ENCODE measurements at regions not wholly inside any gene's neighbourhood (a gene's known extent, or its start where the extent isn't known, plus 50 kb on each side); places are given as distances from the start of the nearest gene placed in this dataset.

DNA sequence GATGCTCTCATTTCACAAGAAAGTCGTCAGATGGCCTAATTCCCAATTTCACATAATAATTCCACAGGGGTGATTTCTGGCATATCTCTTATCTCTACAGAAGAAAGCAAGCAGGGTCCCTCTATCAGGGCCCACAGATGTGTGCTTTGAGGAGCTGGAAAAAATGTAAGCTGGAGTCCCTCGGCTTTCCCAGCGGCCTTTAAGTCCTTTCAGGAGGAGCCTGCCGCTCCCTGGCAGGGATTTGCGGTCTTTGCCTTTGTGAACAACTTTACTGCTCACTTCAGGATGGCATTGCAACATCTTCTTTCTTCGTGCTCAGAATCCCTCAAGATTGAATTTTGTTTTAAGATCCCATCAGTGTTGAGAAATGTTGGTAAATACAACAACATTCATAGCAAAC is 83.0 kb downstream of the FZD10 start:
- Histone ChIP-seq H3K27ac (no peak overlapping the region), H3K36me3 (no peaks in the 10 kb centered on the region), H3K9me3 (no peaks in the 10 kb centered on the region), H3K27me3 (no peaks in the 10 kb centered on the region), H3K4me3 (no peak overlapping the region), H3K4me1 (no peaks in the 10 kb centered on the region)
- no peak for DNase-seq
- TF ChIP-seq POLR2A (IDR thresholded peaks at IDR 0.05) = no peak
- intact Hi-C loops (cut with DNase I) = no loop called here
- 67% methylated on average over 6 of the region's 6 CpGs for WGBS (ENCODE audit: insufficient coverage, low coverage, low lambda C conversion rate, missing lambda C conversion rate)
- no peak for ATAC-seq

DNA sequence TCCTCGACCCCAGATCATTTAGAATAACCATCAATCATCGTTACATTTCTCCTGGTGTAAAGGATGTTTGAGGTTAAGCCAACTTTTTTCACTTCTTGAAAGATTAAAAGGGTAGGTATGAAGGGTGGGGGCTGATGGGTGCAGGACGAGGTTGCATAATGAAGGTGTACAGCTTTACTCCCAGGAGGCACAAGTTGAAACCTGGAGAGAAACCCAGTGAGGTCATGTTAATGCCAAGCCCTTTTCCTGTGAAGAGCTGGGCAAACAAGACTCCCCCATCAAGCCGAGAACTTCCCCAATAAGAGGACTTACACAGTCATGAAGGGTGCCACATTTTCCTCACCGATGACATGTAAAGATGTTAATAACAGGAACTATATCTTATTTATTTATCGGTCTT is 84.3 kb downstream of the FZD10 start:
- no peaks in the 10 kb centered on the region for H3K27me3 ChIP-seq
- no peaks in the 10 kb centered on the region for H3K4me1 ChIP-seq
- ATAC-seq = no peak
- 49% methylated on average over 5 of the region's 6 CpGs for WGBS (ENCODE audit: insufficient coverage, low coverage, low lambda C conversion rate, missing lambda C conversion rate)
- H3K27ac ChIP-seq = no peak overlapping the region
- H3K4me3 ChIP-seq = no peak overlapping the region
- no peaks in the 10 kb centered on the region for H3K9me3 ChIP-seq
- intact Hi-C loops (cut with DNase I) = no loop called here
- TF ChIP-seq, protein P1, sequence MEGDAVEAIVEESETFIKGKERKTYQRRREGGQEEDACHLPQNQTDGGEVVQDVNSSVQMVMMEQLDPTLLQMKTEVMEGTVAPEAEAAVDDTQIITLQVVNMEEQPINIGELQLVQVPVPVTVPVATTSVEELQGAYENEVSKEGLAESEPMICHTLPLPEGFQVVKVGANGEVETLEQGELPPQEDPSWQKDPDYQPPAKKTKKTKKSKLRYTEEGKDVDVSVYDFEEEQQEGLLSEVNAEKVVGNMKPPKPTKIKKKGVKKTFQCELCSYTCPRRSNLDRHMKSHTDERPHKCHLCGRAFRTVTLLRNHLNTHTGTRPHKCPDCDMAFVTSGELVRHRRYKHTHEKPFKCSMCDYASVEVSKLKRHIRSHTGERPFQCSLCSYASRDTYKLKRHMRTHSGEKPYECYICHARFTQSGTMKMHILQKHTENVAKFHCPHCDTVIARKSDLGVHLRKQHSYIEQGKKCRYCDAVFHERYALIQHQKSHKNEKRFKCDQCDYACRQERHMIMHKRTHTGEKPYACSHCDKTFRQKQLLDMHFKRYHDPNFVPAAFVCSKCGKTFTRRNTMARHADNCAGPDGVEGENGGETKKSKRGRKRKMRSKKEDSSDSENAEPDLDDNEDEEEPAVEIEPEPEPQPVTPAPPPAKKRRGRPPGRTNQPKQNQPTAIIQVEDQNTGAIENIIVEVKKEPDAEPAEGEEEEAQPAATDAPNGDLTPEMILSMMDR (IDR thresholded peaks at IDR 0.05) = no peak
- no peak for TF ChIP-seq POLR2A (IDR thresholded peaks at IDR 0.05)
- no peaks in the 10 kb centered on the region for H3K36me3 ChIP-seq
- no peak for DNase-seq

DNA sequence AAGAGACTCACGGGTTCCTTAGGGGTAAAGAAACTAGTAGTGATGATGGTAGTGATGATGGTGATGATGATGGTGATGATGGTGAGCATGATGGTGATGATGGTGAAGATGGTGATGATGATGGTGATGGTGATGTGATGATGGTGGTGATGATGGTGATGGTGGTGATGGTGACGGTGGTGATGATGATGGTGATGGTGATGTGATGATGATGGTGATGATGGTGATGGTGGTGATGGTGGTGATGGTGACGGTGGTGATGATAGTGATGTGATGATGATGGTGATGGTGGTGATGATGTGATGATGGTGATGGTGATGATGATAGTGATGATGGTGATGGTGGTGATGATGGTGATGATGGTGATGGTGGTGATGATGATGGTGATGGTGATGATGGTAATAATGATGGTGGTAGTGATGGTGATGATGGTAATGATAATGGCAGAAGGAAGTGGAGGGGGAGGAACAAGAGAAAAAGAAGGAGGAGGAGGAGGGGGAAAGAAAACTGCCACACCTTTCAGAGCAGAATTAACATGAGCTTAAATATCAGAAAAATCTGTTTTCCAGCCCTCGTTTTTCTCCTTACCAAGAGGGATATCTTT is 85.5 kb downstream of the FZD10 start:
- H3K4me3 ChIP-seq = no peak overlapping the region
- ATAC-seq = no peak
- no peaks in the 10 kb centered on the region for H3K9me3 ChIP-seq
- H3K36me3 ChIP-seq = no peaks in the 10 kb centered on the region
- no peaks in the 10 kb centered on the region for H3K4me1 ChIP-seq
- TF ChIP-seq, protein P1 (IDR thresholded peaks at IDR 0.05) = no peak
- no peak for TF ChIP-seq POLR2A (IDR thresholded peaks at IDR 0.05)
- 43% methylated on average over 4 of the region's 4 CpGs for WGBS (ENCODE audit: insufficient coverage, low coverage, low lambda C conversion rate, missing lambda C conversion rate)
- no peak for DNase-seq
- H3K27me3 ChIP-seq = no peaks in the 10 kb centered on the region
- no peak overlapping the region for H3K27ac ChIP-seq
- intact Hi-C loops (cut with DNase I) = no loop called here

DNA sequence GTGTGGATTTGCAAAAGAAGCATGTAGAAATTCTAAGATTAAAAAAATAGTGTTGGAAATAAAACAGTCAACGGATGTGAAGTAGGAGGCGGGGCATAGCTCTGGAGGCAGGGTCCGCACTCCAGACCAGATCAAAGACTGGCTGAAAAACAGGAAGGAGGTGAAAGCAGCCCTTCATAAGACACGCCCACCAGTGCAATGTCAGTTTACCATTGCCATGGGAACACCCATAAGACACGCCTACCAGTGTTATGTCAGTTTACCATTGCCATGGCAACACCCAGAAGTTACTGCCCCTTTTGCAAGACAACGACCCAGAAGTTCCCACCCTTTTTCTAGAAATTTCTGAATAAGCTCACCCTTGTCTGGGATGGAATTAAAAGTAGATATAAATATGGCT is 87.1 kb downstream of the FZD10 start:
- Histone ChIP-seq H3K27ac (no peak overlapping the region), H3K4me3 (no peak overlapping the region), H3K36me3 (no peaks in the 10 kb centered on the region), H3K9me3 (no peaks in the 10 kb centered on the region), H3K27me3 (no peaks in the 10 kb centered on the region), H3K4me1 (no peaks in the 10 kb centered on the region)
- no peak for TF ChIP-seq POLR2A (IDR thresholded peaks at IDR 0.05)
- TF ChIP-seq, protein P1 (IDR thresholded peaks at IDR 0.05) = no peak
- 49% methylated on average over 5 of the region's 6 CpGs for WGBS (ENCODE audit: insufficient coverage, low coverage, low lambda C conversion rate, missing lambda C conversion rate)
- DNase-seq (no peak), ATAC-seq (no peak)
- intact Hi-C loops (cut with DNase I) = no loop called here

DNA sequence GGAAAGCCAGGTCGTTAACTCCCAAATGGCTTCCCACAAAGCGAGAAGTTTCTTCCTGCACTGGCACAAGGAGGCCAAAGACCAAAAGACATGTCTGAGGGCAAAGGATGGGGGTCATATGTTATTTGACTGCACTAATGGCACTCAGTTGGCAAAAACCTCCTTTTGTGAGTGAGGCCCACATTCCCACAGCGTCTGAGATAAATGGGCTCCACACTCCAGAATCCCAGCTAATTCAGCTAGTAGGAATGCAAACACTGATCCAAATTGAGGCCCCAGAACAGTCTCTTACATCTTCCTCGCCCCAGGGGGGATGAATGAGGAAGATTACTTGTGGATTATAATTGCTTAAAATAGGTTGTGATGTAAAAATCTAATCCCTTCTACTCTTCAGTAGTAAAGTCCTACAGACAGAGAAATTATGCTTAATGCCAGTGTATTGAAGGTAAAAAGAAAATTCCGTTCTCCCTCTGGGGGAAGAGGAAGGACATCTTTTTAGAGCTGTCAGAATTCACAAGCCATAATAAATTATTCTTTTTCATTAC is 86.4 kb upstream of the PIWIL1 start:
- Histone ChIP-seq H3K4me1 (no peaks in the 10 kb centered on the region), H3K36me3 (no peaks in the 10 kb centered on the region), H3K9me3 (no peaks in the 10 kb centered on the region), H3K27ac (no peak overlapping the region), H3K27me3 (no peaks in the 10 kb centered on the region), H3K4me3 (no peak overlapping the region)
- no peak for DNase-seq
- intact Hi-C loops (cut with DNase I) = no loop called here
- no peak for ATAC-seq
- no peak for TF ChIP-seq POLR2A (IDR thresholded peaks at IDR 0.05)
- TF ChIP-seq, protein P1 (IDR thresholded peaks at IDR 0.05) = no peak
- WGBS (ENCODE audit: insufficient coverage, low coverage, low lambda C conversion rate, missing lambda C conversion rate) = 34% methylated on average over 5 of the region's 5 CpGs

Measured in right lobe of liver (tissue), 6 donors.